ENCODE measurements at regions not wholly inside any gene's neighbourhood (a gene's known extent, or its start where the extent isn't known, plus 50 kb on each side); places are given as distances from the start of the nearest gene placed in this dataset.

DNA sequence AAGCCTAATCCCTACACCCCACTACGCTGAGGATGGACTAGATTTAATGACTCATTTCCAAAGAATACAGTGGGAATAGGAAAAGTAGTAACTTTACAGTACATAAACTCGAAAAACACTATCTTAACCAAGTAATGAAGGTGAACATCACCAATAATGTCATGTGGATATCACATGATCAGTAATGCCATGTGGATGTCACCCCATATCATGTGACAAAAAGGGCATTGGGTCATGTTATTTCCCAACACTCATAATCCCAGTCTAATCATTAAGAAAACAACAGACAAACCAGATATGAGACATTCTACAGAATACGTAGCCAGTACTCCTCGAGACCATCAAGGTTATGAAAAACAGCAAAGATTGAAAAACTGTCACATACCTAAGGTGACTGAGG is 667.3 kb upstream of the CRIM1 start:
- TF ChIP-seq, protein P1, sequence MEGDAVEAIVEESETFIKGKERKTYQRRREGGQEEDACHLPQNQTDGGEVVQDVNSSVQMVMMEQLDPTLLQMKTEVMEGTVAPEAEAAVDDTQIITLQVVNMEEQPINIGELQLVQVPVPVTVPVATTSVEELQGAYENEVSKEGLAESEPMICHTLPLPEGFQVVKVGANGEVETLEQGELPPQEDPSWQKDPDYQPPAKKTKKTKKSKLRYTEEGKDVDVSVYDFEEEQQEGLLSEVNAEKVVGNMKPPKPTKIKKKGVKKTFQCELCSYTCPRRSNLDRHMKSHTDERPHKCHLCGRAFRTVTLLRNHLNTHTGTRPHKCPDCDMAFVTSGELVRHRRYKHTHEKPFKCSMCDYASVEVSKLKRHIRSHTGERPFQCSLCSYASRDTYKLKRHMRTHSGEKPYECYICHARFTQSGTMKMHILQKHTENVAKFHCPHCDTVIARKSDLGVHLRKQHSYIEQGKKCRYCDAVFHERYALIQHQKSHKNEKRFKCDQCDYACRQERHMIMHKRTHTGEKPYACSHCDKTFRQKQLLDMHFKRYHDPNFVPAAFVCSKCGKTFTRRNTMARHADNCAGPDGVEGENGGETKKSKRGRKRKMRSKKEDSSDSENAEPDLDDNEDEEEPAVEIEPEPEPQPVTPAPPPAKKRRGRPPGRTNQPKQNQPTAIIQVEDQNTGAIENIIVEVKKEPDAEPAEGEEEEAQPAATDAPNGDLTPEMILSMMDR (IDR thresholded peaks at IDR 0.05; ENCODE audit: insufficient read depth, low read length, poor library complexity, severe bottlenecking) = no peak
- TF ChIP-seq EZH2phosphoT487 (conservative IDR thresholded peaks at IDR 0.05; ENCODE audit: low read length) = no peak

Measured in SU-DHL-6 (cell line).